GM18868 (cell line): ENCODE measurements at regions not wholly inside any gene's neighbourhood (a gene's known extent, or its start where the extent isn't known, plus 50 kb on each side); places are given as distances from the start of the nearest gene placed in this dataset.
A peak's percentile ranks its signal among the peaks of the same experiment; 100 is the strongest.

Experiments used
- ATAC-seq: cut with Tn5 transposase; IDR thresholded peaks from one replicate; pipeline ENCODE4 v1.9.1; 2021; ENCODE audit warnings: mild to moderate bottlenecking, moderate library complexity; ENCODE audit not compliant: unreplicated experiment

DNA sequence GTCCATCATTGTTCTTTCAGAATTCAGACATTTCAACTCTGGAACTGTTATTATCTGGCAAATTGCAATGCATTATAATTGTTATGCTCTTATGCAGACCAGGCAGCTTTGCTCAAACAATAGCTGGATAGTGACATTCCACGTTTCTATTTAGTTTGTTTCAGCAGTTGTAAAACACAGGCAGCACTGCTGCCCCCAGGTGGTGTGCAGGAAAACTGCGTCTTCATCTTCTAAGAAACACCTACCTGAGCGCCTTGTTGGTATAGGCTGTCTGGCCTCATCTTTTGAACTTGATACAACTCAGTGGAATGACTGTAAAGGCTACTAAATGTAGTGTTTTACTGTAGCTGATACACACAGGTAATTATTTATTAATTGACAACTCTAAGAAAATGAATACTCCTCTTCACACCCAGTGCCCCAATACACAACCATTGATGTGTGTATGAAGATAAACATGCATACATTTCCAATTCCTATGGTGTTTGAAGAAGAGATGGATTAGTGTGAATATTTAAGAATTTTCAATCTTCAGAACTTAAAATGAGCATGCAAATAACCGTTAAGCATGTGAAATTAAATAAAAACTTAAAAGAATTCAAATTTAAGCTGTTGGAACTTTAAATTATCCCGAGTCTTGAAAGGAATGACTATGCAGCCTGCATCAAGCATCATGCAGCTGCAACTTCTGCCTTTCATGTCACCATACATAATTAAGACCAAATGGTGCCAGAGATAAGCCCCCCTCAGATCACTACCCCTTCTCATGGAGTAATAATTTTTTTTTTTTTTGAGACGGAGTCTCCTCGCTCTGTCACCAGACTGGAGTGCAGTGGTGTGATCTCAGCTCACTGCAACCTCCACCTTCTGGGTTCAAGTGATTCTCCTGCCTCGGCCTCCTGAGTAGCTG lies 85.6 kb downstream of the CD8B2 start:
- ATAC-seq = no peak

DNA sequence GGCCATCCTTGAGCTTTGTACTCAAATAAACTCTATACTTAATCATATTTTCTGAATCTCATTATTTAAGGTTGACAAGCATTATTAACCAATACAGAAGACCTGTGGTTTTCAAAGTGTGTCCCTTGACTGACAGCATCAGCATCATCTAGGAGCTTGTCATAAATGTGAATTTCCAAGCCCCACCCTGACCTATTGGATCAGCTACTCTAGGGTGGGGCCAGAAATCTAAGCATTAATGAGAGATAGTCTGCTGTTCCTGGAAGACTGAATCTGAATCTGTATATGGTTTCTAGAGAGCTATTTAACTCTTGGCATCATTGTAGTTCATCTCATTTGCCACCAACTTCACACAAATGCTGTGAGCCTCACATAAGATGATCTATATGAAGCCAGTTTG lies 86.6 kb downstream of the CD8B2 start:
- ATAC-seq = no peak

DNA sequence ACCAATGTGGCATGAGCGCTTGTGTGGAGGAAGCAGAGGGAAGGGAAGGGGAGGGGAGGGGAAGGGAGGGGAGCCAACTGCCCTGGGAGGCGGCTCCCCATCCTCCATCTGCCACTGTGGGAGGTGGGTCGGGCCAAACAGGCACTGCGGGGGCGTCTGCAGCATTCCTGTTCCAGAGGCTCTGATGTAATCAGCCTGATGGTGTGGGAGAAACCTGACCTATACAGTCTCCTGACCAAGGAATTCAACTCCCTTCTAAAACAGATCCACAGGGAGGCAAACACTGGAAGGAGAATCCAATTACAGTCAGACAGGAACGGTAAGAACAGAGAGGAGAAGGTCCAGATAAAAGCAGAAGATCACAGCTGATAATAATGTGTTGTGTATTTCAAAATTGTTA lies 88.8 kb downstream of the CD8B2 start:
- no peak for ATAC-seq

DNA sequence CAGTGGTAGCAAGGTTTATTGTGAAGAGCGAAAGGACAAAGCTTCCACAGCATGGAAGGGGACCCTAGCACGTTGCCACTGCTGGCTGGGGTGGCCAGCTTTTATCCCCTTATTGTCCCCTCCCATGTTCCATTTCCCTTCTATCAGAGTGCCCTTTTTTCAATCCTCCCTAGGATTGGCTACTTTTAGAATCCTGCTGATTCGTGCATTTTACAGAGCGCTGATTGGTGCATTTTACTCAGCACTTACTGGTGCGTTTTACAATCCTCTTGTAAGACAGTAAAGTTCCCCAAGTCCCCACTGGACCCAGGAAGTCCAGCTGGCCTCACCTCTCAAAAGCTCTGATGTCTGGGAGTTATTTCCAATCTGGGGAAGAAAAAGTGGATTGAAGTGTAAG lies 90.1 kb downstream of the CD8B2 start:
- no peak for ATAC-seq

DNA sequence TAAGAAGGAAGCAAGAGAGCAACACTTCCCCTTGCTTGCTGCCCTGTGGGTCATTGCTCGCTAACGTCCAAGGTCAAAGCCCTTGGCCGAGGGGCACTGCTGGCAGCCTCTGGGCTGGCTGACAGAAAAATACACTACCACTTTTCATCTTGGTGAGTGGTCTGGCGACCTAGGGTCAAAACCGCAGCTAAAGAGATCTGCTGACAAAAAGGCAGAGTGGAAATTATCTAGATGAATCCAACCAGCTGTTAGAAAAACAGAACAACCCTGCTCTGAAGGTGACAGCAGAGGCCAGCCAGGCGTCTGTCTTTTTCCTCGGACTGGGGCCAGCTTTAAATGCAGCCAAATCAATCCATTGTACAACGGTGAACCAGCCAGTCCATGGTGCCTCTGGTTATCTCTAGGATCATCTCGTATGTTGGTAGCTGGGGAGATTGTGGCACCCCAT lies 92.6 kb downstream of the CD8B2 start:
- no peak for ATAC-seq

DNA sequence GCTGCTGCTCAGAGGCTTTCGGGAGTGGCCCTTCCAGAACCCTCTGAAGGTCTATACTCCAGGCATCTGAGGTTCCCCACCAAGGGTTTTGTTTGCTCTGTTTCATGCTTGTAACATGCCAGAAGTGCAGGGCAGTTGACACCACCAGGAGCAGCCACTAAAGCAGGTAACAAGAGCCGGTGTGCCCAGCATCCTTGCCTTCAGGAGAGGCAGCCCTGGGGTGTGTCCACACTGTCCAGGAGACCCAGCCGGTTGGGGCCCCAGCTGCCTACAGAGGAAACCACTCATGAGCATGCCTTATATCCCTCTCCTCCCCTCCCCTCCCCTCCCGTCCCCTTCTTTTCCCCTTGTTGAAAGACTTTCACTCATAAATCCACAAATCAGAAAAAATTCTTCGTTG lies 93.1 kb downstream of the CD8B2 start:
- no peak for ATAC-seq

DNA sequence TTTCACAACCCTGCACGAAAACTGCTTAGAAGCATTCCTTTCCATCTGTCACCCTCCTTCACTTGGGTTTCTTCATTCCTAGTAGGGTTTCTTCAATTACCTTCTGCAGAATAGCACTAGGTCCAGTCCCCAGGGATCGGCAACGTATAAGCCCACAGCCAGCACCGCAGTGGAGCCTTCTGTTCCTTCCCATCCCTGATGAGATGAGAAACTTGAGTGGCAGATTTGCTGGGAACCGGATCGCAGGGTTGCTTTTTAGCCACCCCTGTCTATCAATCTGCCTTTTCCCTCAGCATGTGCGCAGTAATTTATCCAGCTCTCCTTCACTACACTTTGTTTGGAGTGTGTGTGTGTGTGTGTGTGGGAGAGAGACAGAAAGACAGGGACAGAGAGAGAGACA lies 94.2 kb downstream of the CD8B2 start:
- no peak for ATAC-seq

DNA sequence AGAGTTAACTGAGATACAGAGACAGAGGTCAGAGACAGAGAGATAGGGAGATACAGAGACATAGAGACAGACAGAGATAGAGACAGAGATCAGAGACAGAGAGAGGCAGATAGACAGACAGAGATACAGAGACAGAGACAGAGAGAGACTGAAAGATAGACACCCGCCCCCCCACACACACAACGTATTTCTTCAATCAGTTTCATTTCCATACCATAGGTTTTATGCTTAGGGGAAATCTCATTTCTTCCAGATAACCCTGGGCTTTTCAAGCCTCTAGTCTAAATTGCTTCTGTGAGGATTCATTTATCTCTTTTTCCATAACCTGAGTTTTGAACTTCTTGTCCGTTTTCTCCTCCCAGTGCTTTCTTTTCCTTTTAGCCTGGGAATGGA lies 94.6 kb downstream of the CD8B2 start:
- ATAC-seq = peak; percentile 28

DNA sequence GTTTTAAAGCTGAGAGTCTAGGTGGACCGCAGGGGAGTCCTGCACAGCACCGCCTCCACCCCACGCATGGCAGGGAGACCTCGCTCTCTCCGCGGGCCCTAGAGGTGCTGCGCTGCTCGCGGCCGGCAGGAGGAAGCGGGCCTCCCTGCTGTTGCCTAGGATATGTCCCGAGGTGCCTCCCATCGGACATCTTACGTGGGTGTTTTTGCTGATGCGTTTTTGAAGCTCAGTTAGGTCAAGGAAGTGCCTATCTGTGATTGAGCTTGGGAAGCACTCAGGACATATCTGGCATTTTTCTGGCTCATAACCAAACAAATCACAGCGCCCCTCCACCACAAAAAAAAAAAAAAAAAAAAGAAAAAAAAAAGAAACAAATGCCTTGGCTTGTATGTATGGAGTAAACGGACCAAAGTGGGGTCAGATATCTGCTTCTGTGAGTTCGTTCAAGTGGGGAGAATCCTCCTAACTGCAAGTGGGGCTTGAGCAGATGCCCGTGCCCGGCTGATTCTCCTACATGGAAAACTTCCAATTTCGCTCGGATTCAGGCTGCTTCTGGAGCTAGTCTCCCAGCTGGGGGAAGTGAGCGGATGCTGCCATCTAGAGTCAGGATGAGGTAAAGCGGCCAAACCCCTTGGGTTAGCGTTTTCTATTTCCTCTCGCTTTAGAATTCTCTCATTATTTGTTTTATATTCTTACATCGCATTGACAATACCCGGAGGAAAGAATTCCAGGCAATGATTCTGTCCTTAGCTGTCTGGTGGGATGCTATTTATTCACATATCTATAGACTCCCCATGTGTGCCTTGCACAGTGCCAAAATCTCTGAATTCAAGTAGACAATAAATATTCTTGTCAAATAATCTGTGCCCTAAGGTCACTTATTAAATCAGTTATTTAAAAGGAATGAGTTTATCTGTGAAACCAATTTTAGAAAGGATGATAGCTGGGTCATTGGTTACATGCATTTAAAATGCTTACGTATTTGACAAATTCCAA lies 95.3 kb downstream of the CD8B2 start:
- ATAC-seq = peak; percentile 71

DNA sequence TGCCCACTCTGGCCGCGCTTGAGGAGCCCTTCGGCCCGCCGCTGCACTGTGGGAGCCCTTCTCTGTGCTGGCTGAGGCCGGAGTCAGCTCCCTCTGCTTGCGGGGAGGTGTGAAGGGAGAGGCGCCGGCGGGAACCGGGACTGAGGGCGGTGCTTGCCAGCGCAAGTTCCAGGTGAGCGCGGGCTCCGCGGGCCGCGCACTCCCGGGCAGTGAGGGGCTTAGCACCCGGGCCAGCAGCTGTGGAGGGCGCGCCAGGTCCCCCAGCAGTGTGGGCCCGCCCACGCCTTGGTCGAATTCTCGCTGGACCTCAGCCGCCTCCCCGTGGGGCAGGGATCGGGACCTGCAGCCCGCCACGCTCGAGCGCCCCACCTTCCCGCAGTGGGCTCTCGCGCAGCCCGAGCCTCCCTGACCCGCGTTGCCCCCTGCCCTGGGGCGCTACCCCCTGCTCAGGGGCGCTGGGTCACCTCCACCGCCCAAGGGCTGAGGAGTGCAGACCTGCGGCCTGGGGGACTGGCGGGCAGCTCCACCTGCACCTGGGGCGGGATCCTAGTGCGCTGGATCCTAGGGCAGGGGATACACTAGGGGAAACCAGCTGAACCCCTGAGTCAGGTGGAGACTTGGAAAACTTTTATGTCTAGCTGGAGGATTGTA lies 97.3 kb downstream of the CD8B2 start:
- ATAC-seq = no peak

DNA sequence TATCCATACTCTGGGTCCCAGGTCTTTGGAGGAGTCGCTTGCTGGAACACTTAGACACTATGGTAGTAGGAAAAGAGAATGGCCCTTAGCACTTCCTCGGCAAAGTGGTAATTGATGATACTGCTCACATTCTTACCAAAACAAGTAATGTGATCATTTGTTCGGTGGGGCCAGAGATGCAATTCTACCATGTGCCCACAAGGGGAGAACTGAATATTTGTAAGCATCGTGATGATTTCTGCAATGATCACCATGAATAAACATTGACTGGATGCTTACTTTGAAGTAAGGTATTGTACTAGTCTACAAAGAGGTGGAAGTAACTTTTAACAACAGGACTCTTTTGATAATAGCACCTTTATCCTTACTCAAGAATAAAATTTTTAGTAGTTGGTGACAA lies 109.7 kb downstream of the CD8B2 start:
- ATAC-seq = peak; percentile 62

DNA sequence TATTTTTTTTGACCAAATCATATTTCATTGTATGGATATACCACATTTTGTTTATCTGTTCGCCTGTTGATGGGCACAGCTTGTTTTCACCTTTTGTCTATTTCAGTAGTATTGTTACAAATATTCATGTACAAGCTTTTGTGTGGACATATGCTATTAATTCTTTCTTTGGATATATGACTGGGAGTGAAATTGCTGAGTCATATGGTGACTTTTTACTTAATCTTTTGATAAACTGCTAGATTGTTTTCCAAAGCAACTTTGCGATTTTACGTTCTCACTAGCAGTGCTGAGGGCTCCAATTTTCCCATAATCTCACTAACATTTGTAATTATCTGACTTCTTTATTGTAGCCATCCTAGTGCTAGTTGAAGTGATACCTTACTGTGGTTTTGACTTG lies 112.4 kb downstream of the CD8B2 start:
- ATAC-seq = no peak

DNA sequence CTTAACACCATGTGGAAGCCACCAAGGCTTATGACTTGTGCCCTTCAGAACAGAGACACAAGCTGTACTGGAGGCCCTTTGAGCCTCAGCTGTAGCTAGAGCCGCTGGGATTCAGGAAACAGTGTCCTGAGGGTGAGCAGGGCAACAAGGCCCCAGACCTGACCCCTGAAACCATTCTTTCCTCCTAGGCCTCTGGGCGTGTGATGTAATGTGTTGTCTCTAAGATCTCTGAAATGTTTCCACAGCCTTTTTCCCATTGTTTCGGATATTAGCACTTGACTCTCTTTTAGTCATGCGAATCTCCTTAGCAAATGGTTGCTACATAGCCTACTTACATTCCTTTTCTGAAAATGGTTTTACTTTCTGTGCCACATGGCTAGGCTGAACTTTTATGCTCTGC lies 114.9 kb downstream of the CD8B2 start:
- ATAC-seq = no peak

DNA sequence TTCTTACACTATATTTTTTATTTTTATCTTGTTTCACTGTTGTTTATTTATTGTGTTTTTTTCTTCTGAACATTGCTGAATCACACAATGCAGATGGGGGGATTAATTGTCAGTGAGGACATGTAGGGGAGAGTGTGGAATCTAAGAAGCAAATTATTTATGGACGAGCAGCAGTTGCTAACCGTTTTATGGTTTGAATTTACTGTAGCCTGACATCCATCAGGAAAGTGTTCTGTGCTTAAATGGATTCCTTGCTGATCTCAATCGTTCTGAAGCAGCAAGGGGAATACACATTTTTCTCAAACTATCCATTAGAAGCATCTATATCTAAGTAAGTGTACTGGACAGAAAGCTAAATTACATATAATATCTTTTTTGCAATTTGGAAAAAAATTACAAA lies 119.5 kb downstream of the CD8B2 start:
- ATAC-seq = no peak

DNA sequence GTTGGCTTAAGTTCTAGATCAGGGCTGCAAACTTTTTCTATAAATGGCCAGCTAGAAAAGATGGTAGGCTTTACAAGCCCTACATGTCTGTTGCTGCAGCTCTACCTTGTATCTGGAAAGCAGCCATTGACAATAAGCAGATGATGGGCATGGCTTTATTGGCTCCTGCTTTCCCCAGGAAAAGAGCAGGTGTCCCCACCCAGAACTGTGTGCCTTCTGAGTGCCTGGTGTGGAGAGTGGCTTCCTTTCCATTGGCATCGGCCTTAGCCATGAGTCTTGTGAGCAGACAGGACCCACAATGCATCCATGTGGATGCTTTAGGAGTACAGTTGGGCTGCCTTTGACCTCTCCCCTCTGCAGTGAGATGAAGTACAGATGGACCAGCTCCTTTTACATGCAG lies 120.2 kb downstream of the CD8B2 start:
- ATAC-seq = no peak

DNA sequence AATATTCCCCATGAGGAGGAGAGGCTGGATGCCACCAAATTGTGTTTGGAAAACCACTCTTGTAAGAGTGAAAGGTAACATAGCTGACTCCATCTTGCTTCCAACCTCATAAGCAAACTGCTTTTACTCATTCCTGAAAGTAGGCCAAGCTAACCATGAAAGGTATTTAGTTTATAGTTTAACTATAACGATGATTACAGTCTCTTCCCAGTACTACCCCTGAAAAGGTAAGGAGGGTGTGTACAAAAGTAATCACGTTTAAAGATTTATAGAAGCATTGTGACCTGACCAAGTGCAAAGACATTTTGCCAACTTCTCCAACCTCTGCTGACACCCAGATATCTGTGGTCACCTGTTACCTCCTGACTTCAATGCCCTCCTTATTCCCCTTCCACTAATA lies 122.6 kb downstream of the CD8B2 start:
- no peak for ATAC-seq

DNA sequence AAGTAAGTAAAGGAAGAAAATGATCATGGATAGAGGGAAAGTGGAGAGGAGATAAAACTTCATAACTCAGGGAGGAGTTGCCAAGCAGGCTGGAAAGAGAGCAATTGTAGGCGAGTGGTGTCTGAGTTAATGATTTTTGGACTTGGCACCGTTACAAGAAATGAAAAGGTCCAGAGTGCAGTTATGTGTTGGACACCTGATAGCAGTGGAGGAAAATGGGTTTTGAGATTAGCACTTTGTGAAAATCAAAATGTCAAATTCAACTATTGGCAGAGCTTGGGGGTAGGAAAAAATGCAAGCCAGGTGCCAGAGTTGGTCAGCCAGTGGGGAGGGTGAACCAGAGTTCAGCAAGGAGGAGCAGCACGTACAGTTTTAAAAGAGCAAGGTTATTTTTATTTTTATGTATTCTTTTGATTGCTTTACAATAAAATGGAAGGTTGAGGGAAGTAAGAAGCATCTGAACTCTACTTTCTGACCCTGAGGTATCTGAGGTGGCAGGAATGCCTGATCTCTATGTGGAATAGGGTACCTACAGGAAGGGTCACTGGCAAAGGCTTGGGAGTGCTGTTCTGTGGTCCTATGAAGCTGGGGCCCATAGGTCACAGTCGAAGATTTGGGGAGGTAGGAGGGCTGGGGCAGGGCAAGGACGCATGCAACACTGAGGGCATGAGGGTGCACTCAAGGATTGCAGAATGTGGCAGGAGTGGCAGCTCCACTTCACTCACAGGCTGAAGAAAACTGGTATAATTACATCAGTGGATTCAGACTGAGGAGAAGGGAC lies 127.5 kb downstream of the CD8B2 start:
- no peak for ATAC-seq

DNA sequence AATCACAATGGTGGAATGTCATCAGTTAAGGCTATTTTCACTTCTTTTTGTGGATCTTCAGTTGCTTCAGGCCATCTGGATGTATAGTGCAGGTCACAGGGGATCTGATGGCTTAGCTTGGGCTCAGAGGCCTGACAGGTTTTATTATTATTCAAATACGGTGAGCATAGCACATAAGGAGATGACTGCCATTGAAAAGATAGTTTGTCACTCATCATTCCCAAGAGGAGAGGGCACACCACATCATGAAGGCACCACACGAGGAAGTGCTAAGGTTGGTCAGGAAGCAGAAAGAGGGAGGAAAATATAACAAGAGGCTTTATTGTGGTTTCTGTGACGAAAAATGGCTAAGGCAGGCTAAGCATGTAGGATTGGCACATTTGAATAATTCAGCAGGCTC lies 131.4 kb downstream of the CD8B2 start:
- no peak for ATAC-seq

DNA sequence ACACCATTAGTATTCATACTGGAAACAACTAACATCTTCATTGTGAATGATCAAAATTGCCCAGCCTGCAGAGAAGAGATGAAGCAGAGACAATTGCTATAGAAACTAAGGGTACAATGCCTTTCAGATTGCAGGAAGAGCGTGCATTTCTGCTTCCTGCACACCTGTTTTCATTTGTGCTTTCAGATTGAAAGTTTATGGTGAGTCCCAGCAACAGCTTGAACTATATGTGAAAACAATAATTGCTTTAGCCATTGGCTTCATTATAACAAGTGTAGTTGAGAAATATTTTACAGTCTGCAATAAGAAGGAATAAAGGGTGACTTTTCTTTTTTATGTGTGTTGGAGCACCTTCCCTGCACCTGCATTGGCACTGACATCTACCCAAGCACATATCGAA lies 136.3 kb downstream of the CD8B2 start:
- ATAC-seq = no peak

DNA sequence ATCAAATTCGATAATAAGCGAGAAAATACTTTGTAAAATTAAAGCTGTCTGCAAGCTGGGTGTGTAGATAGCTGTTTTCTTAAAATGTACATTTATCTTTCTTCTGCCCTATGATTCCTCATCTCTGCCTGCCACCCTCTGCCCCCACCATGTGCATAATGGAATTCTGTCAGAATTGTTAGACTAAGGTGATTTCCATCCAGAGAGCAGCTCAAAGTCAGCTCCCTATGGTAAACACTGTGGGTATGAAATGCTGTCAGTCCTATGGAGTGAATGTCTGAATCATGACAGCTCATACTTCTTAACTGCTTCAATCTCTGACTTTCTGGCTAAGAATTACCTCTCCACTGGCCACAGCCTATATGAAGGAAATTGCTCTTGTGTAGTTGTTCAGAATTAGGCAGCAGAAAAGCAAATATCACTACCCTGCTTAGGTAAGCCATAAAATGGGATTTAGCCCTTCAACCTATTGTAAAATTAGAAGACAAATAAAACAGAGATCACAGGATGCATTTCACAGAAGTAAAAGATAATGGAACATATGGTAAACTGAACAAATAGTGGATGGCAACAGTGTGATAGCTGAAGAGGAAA lies 137.7 kb downstream of the CD8B2 start:
- ATAC-seq = no peak
